ENCODE measurements at regions not wholly inside any gene's neighbourhood (a gene's known extent, or its start where the extent isn't known, plus 50 kb on each side); places are given as distances from the start of the nearest gene placed in this dataset.
"Not testable (repeated sequence)": the region's sequence is repeated elsewhere in the genome, so short reads cannot be mapped to it uniquely, and the experiment has no call there.

DNA sequence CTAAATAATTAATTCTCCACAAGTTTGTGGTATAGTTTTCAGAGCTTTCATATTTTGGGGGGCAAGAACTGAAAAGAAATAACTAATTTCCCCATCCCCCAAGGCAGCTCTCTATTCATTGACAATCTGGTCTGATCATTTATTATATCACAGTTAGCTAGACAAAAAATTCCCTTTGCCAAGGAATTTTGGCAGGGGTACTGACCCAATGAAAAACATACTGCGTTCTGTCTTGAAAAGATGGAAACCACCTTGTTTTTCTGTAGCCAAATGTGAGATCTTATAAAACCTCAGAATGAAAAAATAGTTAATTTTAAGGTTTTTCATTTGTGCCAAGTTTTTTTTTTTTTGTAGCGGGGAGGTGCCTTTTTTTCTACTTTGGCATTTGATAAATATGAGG lies 1008.9 kb downstream of the EFNA5 start:
- DNase-seq: no peak

- no peak for DNase-seq
Observed at GRCh38 chr5:106660681-106661080, 1010.1 kb downstream of the EFNA5 start.

- no peak for DNase-seq
Observed at GRCh38 chr5:106658150-106658549, 1012.6 kb downstream of the EFNA5 start.

- no peak for DNase-seq
Observed at GRCh38 chr5:106656821-106657220, 1013.9 kb downstream of the EFNA5 start.

GRCh38 chr5:106649031-106649430 lies 1021.7 kb downstream of the EFNA5 start:
- DNase-seq: no peak

- no peak for DNase-seq
Observed at GRCh38 chr5:106648401-106648800, 1022.3 kb downstream of the EFNA5 start.

- no peak for DNase-seq
Observed at GRCh38 chr5:106646106-106646505, 1024.6 kb downstream of the EFNA5 start.

GRCh38 chr5:106640511-106640910 lies 1030.2 kb downstream of the EFNA5 start:
- no peak for DNase-seq

DNA sequence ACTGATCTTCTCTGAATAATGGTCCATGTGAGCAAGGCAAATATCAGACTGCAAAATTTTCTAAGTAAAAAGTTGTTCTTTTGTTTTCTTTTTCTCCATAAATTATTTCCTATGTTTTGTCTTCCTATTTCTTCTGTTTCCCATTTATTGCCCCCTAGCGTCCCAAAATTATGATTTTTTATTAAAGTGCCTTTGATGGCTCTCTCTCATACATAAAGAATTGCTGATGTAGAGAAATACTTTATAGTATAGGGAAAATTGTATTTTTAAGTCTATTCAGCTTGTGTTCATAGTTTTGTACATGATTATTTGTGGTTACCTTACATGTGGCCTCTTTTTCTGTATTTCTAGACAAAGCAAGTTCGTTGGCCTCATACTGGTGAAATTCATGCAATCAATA lies 1031.2 kb downstream of the EFNA5 start:
- no peak for DNase-seq

GRCh38 chr5:106637275-106637674 lies 1033.5 kb downstream of the EFNA5 start:
- no peak for DNase-seq

- DNase-seq: no peak
Observed at GRCh38 chr5:106634375-106634774, 1036.4 kb downstream of the EFNA5 start.

DNA sequence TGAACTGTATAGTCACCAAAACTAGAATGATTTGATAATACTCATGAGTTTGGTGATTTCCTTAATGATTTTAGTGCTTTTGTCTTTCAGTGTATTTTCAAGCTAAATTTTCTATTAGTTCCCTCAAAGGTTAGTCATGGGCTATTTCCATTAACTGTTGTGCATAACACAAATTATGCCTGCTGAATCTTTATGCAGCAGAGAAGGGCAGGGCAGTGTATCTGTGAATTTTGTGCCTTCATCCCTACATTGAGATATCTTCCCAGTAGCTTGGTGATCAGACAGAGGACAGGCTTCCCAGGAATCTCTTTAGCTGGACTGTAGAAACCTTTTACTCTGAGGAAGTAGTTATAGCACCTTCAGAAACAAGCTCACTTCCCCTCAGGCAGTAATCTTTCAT lies 1036.9 kb downstream of the EFNA5 start:
- no peak for DNase-seq

- DNase-seq: not testable (repeated sequence)
Observed at GRCh38 chr5:106628456-106628855, 1042.3 kb downstream of the EFNA5 start.

DNA sequence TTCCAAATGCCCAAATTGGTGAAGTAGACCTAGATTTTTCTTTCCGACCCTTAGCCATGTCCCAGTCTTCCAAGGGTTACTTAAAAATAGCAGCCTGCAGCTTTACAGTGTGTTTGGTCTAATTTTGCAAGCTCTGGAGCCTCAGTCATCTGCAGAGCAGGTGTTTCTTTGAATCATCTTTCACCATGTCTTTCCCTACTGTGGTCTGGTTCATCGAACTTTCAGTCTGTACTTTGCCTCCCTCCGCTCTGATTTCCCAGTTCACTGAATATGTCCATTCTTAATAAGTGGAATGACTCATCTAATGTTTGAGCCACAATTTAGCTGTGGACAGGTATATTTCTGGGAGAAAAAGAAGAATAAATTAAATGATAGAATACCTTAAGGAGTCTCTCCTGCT lies 1060.7 kb downstream of the EFNA5 start:
- no peak for DNase-seq

DNA sequence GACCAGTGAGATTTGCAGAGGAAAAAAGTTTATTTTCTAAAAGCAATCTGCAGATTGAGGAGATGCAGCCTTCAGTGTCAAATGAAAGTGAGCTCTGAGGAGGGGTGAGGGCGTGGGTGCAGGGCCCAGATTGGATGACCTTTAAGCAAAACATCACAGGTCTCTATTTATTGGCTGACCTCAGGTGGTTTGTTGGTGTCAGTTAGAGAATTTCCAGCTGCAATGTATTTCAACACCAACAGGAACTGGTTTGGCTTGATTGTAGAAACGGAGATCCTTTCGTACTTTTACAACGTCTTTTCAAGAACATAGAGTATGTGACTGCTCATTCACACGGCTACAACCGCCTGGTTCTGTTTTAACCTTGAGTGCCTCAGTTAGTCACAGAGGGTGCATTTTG lies 1069.1 kb downstream of the EFNA5 start:
- no peak for DNase-seq

- DNase-seq: no peak
Observed at GRCh38 chr5:106600803-106601202, 1069.9 kb downstream of the EFNA5 start.

GRCh38 chr5:106595864-106596263 lies 1074.9 kb downstream of the EFNA5 start:
- no peak for DNase-seq

- no peak for DNase-seq
Observed at GRCh38 chr5:106584268-106584667, 1086.5 kb downstream of the EFNA5 start.

DNA sequence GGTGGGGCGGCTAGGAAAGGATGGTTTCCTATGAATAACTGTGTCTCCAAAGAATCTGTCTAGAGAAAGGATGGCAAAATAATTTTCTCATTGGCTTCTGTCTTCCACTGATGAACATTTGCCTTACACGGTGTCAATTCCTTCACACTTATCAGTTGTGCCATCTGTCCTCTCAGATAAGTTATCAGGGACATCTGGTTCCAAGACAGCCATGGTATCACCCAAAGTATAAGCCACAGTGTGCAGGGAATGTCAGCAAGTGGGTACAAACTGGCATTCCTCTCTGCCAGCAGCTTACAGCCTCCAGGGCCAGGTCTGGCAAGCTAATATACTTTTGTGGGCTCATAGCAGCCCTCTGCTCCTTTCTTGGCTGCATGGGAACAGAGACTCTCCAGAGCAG lies 1092.0 kb downstream of the EFNA5 start:
- no peak for DNase-seq

- no peak for DNase-seq
Observed at GRCh38 chr5:106574820-106575219, 1095.9 kb downstream of the EFNA5 start.

GRCh38 chr5:106566031-106566430 lies 1104.7 kb downstream of the EFNA5 start:
- DNase-seq: no peak

DNA sequence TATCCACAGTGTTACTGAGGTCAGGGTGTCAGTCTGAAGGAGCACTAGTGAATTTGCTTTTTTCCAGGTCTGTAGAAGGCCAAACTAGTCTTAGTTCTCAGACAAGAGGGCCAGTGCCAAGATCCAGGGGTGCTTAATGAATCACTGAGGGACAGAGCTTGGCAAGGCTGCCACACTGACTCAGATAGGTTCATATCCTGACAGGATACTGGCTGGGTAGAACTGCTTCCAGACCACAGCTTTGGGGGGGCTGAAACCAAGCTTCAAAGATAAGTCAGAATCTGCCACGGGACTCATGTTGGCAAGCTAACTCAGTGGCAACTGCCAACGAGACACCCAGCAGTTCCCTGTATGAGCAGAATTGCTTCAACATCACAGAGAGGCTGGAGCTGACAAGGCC lies 1125.4 kb downstream of the EFNA5 start:
- no peak for DNase-seq

DNA sequence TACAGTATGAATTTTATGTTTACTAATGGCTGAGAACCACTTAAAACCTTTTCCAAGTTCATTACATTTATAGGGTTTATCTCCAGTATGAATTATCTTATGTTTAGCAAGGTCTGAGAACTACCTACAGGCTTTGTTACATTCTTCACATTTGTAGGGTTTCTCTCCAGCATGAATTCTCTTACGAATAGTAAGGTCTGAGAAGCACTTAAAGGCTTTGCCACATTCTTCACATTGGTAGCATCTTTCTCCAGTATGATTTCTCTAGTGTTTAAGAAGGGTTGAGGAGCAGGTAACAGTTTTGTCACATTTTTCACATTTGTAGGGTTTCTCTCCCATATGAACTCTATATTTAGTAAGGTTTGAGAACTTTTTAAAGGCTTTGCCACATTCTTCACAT lies 1127.4 kb downstream of the EFNA5 start:
- no peak for DNase-seq

DNA sequence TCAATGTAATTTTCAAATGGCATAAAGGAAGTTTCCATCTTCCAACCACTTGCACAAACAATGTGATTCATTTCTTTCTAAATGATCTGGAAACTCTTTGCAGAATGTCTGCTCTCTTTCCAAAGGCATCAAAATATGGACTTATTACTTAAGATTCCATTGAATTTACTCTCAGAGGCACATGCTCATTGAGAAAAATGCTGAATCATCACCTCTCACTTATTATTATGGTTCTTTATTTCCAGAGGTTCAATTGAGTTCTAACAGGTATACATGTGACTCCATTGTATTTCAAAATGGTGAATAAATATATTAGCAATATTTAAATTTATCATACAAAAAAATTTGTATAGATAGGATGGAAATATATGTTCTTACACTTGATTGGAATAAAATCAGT lies 1140.6 kb downstream of the EFNA5 start:
- DNase-seq: no peak

DNA sequence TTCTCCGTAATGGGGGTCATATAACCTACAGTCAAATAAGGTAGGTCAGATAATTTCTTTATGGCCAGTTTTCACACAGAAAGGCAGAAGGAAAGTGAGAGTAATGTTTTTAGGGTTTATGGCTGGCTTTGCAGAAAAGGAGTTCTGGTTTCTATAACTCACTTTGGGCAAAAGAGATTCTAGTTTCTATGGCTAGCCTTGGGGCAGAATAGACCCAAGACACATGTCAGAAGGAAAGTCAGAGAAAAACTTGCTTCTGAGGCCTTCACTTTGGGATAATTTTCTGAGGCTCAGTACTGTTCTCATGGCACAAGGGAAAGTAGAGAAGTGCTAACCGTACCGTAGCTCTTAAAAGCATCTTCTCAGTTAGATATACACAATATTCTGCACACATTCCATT lies 1145.3 kb downstream of the EFNA5 start:
- DNase-seq: no peak

DNA sequence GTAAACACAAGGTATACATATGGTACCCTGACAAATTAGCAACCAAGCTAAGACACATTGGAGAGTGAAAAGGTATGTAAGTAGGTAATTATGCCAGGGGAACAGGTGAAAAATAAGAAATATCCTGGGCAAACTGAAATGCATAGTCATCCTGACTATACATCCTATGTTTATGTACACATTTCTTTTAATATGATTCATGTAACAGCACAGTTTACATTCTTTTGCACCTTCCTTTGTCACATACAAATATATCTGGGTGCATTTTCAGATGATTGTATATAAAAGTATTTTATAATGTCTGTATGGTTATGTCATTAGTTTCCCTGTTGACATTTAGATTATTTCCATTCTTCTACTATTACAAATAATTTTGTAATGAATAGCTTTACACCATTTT lies 1146.9 kb downstream of the EFNA5 start:
- DNase-seq: no peak
